ENCODE measurements at regions not wholly inside any gene's neighbourhood (a gene's known extent, or its start where the extent isn't known, plus 50 kb on each side); places are given as distances from the start of the nearest gene placed in this dataset.

GRCh38 chr4:189279188-189279587 lies 661.5 kb upstream of the FRG1 start:
- no peak for DNase-seq (ENCODE audit: low spot score)

GRCh38 chr4:189285377-189285776 lies 655.3 kb upstream of the FRG1 start:
- DNase-seq (ENCODE audit: low spot score), result no peak

- DNase-seq (ENCODE audit: low spot score), result no peak
Observed at GRCh38 chr4:189291939-189292338, 648.7 kb upstream of the FRG1 start.

- no peak for DNase-seq (ENCODE audit: low spot score)
Observed at GRCh38 chr4:189293459-189293858, 647.2 kb upstream of the FRG1 start.

GRCh38 chr4:189294574-189294973 lies 646.1 kb upstream of the FRG1 start:
- DNase-seq (ENCODE audit: low spot score), result no peak

GRCh38 chr4:189299706-189300105 lies 641.0 kb upstream of the FRG1 start:
- no peak for DNase-seq (ENCODE audit: low spot score)

GRCh38 chr4:189301692-189302091 lies 639.0 kb upstream of the FRG1 start:
- no peak for DNase-seq (ENCODE audit: low spot score)

- DNase-seq (ENCODE audit: low spot score), result no peak
Observed at GRCh38 chr4:189302719-189303118, 638.0 kb upstream of the FRG1 start.

- DNase-seq (ENCODE audit: low spot score), result no peak
Observed at GRCh38 chr4:189304167-189304566, 636.5 kb upstream of the FRG1 start.

- DNase-seq (ENCODE audit: low spot score), result no peak
Observed at GRCh38 chr4:189304809-189305208, 635.9 kb upstream of the FRG1 start.

- no peak for DNase-seq (ENCODE audit: low spot score)
Observed at GRCh38 chr4:189305500-189305899, 635.2 kb upstream of the FRG1 start.

GRCh38 chr4:189311251-189311650 lies 629.4 kb upstream of the FRG1 start:
- no peak for DNase-seq (ENCODE audit: low spot score)

- no peak for DNase-seq (ENCODE audit: low spot score)
Observed at GRCh38 chr4:189313064-189313463, 627.6 kb upstream of the FRG1 start.

- no peak for DNase-seq (ENCODE audit: low spot score)
Observed at GRCh38 chr4:189313861-189314513, 626.7 kb upstream of the FRG1 start.

GRCh38 chr4:189322426-189322825 lies 618.2 kb upstream of the FRG1 start:
- DNase-seq (ENCODE audit: low spot score), result no peak

- no peak for DNase-seq (ENCODE audit: low spot score)
Observed at GRCh38 chr4:189341881-189342280, 598.8 kb upstream of the FRG1 start.

- DNase-seq (ENCODE audit: low spot score), result no peak
Observed at GRCh38 chr4:189355590-189355989, 585.1 kb upstream of the FRG1 start.

GRCh38 chr4:189362364-189362763 lies 578.3 kb upstream of the FRG1 start:
- no peak for DNase-seq (ENCODE audit: low spot score)

- no peak for DNase-seq (ENCODE audit: low spot score)
Observed at GRCh38 chr4:189364032-189364449, 576.6 kb upstream of the FRG1 start.

GRCh38 chr4:189365451-189365850 lies 575.2 kb upstream of the FRG1 start:
- no peak for DNase-seq (ENCODE audit: low spot score)

GRCh38 chr4:189367832-189368231 lies 572.8 kb upstream of the FRG1 start:
- no peak for DNase-seq (ENCODE audit: low spot score)

GRCh38 chr4:189374176-189374575 lies 566.5 kb upstream of the FRG1 start:
- no peak for DNase-seq (ENCODE audit: low spot score)

- no peak for DNase-seq (ENCODE audit: low spot score)
Observed at GRCh38 chr4:189376901-189377300, 563.8 kb upstream of the FRG1 start.

- DNase-seq (ENCODE audit: low spot score), result no peak
Observed at GRCh38 chr4:189377569-189377968, 563.1 kb upstream of the FRG1 start.

- no peak for DNase-seq (ENCODE audit: low spot score)
Observed at GRCh38 chr4:189385098-189385497, 555.6 kb upstream of the FRG1 start.

Data from CD4-positive, alpha-beta T cell treated with Interleukin-6 at 100 ng/mL for 8 hours (primary cell).